SK-N-SH treated with all-trans-retinoic acid at 6 μM for 48 hours (cell line): ENCODE measurements at regions not wholly inside any gene's neighbourhood (a gene's known extent, or its start where the extent isn't known, plus 50 kb on each side); places are given as distances from the start of the nearest gene placed in this dataset.

Source experiments
- CREB5 ChIP-seq: fragments of 250-450 bp; sonication (Bioruptor Pico); IDR thresholded peaks from 2 replicates; pipeline ENCODE4 v1.5.1; 2020; ENCODE audit warnings: low read depth, mild to moderate bottlenecking, moderate library complexity
- ZFP3 ChIP-seq: fragments of 250-450 bp; sonication (Bioruptor Pico); IDR thresholded peaks from 2 replicates; pipeline ENCODE4 v1.5.0; 2020; ENCODE audit warnings: mild to moderate bottlenecking, moderate library complexity
- ZFP30 ChIP-seq: fragments of 450-650 bp; formaldehyde crosslinking; IDR thresholded peaks from 2 replicates; pipeline ENCODE4 v1.5.0; 2022; ENCODE audit warnings: mild to moderate bottlenecking, moderate library complexity
- ZNF565 ChIP-seq: fragments of 450-650 bp; formaldehyde crosslinking; conservative IDR thresholded peaks from 2 replicates; pipeline ENCODE4 v1.5.0; 2020; ENCODE audit warnings: low read depth, mild to moderate bottlenecking, moderate library complexity
- ZNF70 ChIP-seq: fragments of 450-650 bp; formaldehyde crosslinking; IDR thresholded peaks from 2 replicates; pipeline ENCODE4 v1.5.0; 2020; ENCODE audit warnings: mild to moderate bottlenecking, moderate library complexity

- no peak for TF ChIP-seq ZNF565
- no peak for TF ChIP-seq ZFP30
- TF ChIP-seq ZNF70 (CRISPR knock-in tag), result no peak
- TF ChIP-seq ZFP3 (CRISPR knock-in tag), result no peak
- TF ChIP-seq CREB5, result no peak
Observed at GRCh38 chr13:104594806-104595205, 1528.6 kb upstream of the SLC10A2 start.
